ENCODE measurements at regions not wholly inside any gene's neighbourhood (a gene's known extent, or its start where the extent isn't known, plus 50 kb on each side); places are given as distances from the start of the nearest gene placed in this dataset.

DNA sequence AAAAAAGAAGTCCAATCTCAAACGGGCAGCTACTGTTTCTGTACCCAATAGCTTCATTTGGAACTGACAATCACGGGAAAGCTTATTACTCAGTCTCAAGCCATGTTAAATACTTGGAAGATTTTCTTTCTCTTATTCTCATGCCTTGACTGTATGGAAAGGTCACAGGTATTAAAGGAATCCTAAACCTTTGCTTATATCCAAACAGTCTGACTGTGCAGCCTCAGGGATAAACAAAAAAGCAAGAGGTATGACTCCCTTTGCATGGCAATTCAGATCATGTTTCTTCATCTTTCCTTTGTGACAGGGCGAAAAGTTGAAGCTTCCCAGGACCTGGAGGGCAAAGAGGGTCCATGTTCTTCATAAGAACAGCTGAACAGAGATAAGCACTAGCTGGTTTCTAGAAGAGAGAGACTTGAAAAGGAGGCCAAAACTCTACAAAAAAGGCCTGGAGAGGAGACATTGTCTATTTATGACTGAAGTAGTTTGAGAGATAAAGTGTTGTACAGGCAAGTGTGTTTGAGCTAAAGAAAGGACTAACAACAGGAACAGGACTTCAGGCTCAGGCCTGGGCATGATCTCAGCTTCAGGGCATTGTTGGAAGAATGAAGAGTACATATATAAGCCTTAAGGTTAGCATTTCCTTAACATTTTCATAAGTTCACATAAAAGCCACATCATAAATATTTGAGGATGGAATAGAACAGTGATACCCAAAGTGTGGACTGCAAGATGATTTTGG, 231.0 kb upstream of the THRB start:
- TF ChIP-seq, protein P1, sequence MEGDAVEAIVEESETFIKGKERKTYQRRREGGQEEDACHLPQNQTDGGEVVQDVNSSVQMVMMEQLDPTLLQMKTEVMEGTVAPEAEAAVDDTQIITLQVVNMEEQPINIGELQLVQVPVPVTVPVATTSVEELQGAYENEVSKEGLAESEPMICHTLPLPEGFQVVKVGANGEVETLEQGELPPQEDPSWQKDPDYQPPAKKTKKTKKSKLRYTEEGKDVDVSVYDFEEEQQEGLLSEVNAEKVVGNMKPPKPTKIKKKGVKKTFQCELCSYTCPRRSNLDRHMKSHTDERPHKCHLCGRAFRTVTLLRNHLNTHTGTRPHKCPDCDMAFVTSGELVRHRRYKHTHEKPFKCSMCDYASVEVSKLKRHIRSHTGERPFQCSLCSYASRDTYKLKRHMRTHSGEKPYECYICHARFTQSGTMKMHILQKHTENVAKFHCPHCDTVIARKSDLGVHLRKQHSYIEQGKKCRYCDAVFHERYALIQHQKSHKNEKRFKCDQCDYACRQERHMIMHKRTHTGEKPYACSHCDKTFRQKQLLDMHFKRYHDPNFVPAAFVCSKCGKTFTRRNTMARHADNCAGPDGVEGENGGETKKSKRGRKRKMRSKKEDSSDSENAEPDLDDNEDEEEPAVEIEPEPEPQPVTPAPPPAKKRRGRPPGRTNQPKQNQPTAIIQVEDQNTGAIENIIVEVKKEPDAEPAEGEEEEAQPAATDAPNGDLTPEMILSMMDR (IDR thresholded peaks at IDR 0.05) = no peak
- Histone ChIP-seq H3K4me3 (no peak overlapping the region), H3K9me3 (no peaks in the 10 kb centered on the region), H3K36me3 (no peaks in the 10 kb centered on the region), H3K4me1 (no peaks in the 10 kb centered on the region), H3K27me3 (no peaks in the 10 kb centered on the region), H3K27ac (no peak overlapping the region)
- no peak for DNase-seq (ENCODE audit: low spot score in 2 of 2)
- intact Hi-C loops (cut with DNase I) = no loop called here

DNA sequence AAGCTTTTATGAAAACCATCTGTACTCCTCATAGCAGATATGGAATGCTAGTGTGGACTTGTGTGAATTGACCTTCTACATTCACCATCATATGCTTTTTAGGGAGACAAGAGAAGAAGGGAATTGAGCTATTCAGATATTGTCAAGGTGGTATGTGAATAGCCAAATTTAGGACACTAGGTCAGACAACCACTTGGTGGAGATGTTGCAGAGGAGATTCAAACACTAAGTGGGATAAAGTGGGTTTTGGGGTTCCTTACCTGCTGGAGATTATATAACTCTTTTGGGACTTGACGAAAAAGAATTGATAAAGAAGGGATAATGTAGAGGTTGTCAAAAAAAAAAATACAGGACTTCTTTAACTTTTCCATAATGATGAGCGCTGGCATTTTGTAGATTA, 231.8 kb upstream of the THRB start:
- DNase-seq (ENCODE audit: low spot score in 2 of 2) = no peak
- H3K4me1 ChIP-seq = no peaks in the 10 kb centered on the region
- intact Hi-C loops (cut with DNase I) = no loop called here
- H3K27me3 ChIP-seq = no peaks in the 10 kb centered on the region
- TF ChIP-seq, protein P1 (IDR thresholded peaks at IDR 0.05) = no peak
- no peaks in the 10 kb centered on the region for H3K36me3 ChIP-seq
- no peak overlapping the region for H3K27ac ChIP-seq
- H3K4me3 ChIP-seq = no peak overlapping the region
- no peaks in the 10 kb centered on the region for H3K9me3 ChIP-seq

DNA sequence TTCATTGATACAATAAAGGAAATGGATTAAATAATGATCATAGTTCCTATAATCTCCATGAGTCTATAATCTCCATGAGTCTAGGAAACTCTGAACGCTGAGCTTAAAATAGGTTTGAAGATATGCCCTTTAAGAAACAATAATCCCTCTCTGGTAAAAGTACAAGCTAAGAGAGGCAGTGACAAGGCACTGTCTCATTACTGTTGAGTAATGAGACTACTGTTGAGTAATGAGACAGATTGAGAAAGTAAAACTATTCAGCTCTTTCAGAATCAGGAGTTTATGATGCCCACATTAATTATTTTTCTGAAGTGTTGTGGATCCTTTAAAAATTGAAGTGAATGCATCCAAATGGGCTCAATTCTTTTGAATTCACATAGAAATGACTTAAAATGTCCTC, 235.5 kb upstream of the THRB start:
- H3K4me3 ChIP-seq = no peak overlapping the region

DNA sequence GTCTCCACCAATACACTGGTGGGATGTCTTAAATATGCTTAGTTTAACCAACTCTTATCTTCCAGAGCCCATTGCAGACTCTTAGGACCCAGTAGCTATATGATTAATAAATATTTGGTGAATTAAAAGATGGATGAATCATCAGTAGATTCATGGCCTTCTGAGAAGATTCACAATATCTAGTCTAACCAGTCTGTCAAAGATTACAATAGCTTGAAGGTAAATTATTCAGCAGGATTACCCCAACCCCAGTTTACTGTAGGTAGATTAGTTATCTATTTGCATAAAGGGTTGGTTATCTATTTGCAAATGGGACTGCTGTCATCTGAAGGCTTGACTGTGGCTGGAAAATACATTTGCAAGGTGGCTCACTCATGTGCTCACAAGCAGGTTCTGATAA, 239.4 kb upstream of the THRB start:
- H3K27ac ChIP-seq = no peak overlapping the region
- TF ChIP-seq, protein P1 (IDR thresholded peaks at IDR 0.05) = no peak
- intact Hi-C loops (cut with DNase I) = no loop called here
- H3K4me3 ChIP-seq = no peak overlapping the region
- DNase-seq (ENCODE audit: low spot score in 2 of 2) = no peak
- H3K4me1 ChIP-seq = no peaks in the 10 kb centered on the region
- no peaks in the 10 kb centered on the region for H3K27me3 ChIP-seq
- H3K9me3 ChIP-seq = no peaks in the 10 kb centered on the region
- no peaks in the 10 kb centered on the region for H3K36me3 ChIP-seq

More for the DNA sequence above, 235.5 kb upstream of the THRB start:
- TF ChIP-seq, protein P1 (IDR thresholded peaks at IDR 0.05) = no peak
- H3K9me3 ChIP-seq = no peaks in the 10 kb centered on the region
- H3K4me1 ChIP-seq = no peaks in the 10 kb centered on the region
- DNase-seq (ENCODE audit: low spot score in 2 of 2) = no peak
- H3K27ac ChIP-seq = no peak overlapping the region
- intact Hi-C loops (cut with DNase I) = no loop called here
- no peaks in the 10 kb centered on the region for H3K36me3 ChIP-seq
- no peaks in the 10 kb centered on the region for H3K27me3 ChIP-seq

DNA sequence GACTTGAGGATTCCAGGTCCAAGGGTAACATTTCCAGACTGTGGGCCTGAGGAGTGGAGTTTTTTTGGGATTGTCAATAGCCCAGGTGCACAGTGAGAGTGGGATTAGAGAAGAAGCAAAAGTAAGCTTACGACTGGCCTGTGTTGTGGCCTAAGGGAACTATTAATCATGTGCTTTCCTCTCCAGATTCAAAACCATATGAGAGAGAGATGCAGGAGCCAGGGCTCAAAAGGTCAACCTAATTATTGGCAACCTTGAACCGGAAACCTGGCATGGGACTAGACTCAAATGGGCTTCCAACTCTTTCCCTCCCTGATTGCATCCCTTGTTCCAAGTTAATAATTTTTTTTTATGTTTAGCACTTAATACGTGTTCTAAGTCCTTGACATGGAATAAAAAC, 242.1 kb upstream of the THRB start:
- Histone ChIP-seq H3K27me3 (no peaks in the 10 kb centered on the region), H3K36me3 (no peaks in the 10 kb centered on the region), H3K4me1 (no peaks in the 10 kb centered on the region), H3K27ac (no peak overlapping the region), H3K9me3 (no peaks in the 10 kb centered on the region), H3K4me3 (no peak overlapping the region)
- intact Hi-C loops (cut with DNase I) = no loop called here
- DNase-seq (ENCODE audit: low spot score in 2 of 2) = no peak
- TF ChIP-seq, protein P1 (IDR thresholded peaks at IDR 0.05) = no peak

DNA sequence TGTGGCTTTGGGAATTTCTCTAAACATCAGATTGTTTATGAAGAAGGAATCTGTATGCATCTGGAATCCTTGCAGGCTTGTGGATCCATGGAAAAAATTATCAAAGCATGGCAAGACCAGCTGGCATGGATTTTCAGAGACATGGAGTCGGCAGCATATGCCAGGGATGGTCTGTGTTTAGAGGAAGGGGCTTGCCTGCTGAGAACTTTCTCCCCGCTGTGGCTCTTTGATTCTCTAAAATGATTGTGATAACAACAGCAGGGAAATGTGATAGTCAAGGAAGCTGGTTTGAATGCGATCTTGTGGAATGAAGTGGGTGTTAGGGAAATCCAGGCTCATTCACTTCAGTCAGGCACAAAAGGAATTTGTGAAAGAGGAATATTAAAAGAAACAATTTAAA, 245.7 kb upstream of the THRB start:
- intact Hi-C loops (cut with DNase I) = no loop called here
- no peaks in the 10 kb centered on the region for H3K9me3 ChIP-seq
- no peak overlapping the region for H3K4me3 ChIP-seq
- no peaks in the 10 kb centered on the region for H3K36me3 ChIP-seq
- no peaks in the 10 kb centered on the region for H3K4me1 ChIP-seq
- no peak overlapping the region for H3K27ac ChIP-seq
- no peak for DNase-seq (ENCODE audit: low spot score in 2 of 2)
- TF ChIP-seq, protein P1 (IDR thresholded peaks at IDR 0.05) = no peak
- H3K27me3 ChIP-seq = no peaks in the 10 kb centered on the region

Measured in ascending aorta (tissue), 2 donors.